ENCODE measurements at regions not wholly inside any gene's neighbourhood (a gene's known extent, or its start where the extent isn't known, plus 50 kb on each side); places are given as distances from the start of the nearest gene placed in this dataset.
"Not testable (repeated sequence)": the region's sequence is repeated elsewhere in the genome, so short reads cannot be mapped to it uniquely, and the experiment has no call there.

DNA sequence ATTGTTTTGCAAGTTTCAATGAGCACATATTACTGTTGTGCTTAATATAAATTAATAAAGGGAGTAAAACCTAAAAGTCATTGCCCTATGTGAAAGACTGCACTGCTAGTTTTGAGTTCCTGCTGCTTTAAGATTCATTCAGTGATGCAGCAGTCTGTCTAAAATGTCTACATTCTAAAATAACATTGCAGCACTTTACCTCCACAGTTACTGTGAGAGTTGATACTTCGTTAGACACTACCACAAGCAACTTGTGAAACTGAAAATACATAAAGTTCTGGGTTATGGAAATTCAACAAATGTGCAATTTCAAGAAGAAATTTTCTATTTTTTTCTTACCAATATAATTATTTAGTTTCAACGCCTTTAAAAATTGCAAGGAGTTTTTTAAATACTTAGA, 1175.2 kb upstream of the DIAPH2 start:
- Histone ChIP-seq H3K27me3 (ENCODE audit: control insufficient read depth, insufficient read depth, low read length) (no peaks in the 10 kb centered on the region), H3K36me3 (ENCODE audit: control insufficient read depth, insufficient read depth, low read length) (no peaks in the 10 kb centered on the region), H3K4me3 (ENCODE audit: low read depth, low read length) (no peak overlapping the region)
- DNase-seq (ENCODE audit: low read depth): no peak
- TF ChIP-seq, protein P1, sequence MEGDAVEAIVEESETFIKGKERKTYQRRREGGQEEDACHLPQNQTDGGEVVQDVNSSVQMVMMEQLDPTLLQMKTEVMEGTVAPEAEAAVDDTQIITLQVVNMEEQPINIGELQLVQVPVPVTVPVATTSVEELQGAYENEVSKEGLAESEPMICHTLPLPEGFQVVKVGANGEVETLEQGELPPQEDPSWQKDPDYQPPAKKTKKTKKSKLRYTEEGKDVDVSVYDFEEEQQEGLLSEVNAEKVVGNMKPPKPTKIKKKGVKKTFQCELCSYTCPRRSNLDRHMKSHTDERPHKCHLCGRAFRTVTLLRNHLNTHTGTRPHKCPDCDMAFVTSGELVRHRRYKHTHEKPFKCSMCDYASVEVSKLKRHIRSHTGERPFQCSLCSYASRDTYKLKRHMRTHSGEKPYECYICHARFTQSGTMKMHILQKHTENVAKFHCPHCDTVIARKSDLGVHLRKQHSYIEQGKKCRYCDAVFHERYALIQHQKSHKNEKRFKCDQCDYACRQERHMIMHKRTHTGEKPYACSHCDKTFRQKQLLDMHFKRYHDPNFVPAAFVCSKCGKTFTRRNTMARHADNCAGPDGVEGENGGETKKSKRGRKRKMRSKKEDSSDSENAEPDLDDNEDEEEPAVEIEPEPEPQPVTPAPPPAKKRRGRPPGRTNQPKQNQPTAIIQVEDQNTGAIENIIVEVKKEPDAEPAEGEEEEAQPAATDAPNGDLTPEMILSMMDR (IDR thresholded peaks at IDR 0.05; ENCODE audit: insufficient read depth, low read length, severe bottlenecking): no peak
- FAIRE-seq: no peak

DNA sequence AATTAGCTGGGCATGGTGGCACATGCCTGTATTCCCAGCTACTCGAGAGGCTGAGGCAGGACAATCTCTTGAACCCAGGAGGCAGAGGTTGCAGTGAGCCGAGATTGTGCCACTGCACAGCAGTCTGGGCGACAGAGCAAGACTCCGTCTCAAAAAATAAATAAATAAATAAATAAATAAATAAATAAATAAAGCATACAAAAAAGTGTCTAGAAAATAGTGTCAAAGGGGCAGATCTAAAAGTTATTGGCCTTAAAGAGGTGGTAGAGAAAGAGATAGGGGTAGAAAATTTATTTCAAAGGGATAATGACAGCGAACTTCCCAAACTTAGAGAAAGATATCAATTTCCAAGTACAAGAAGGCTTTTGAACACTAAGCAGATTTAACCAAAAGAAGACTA, 1160.6 kb upstream of the DIAPH2 start:
- H3K4me3 ChIP-seq (ENCODE audit: low read depth, low read length); H3K27me3 ChIP-seq (ENCODE audit: control insufficient read depth, insufficient read depth, low read length); FAIRE-seq; H3K36me3 ChIP-seq (ENCODE audit: control insufficient read depth, insufficient read depth, low read length); DNase-seq (ENCODE audit: low read depth): not testable (repeated sequence)

DNA sequence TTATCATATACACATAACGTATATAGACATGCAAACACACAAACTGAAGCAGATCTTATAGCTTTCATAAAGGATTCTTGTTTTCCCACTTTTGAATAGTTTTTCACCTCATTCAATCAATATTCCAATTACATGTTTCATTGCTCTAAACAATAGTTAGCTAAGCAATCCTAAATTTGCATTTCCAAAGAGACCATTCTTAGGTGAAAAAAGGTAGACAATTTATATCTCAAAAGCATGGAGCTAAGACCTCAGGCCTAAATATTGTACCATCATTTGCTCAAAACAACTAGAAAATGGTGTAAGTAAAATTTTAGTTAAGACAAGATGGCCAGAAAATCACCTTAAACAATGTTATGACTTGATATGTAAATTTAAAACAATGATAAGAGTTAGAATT, 1148.5 kb upstream of the DIAPH2 start:
- TF ChIP-seq, protein P1 (IDR thresholded peaks at IDR 0.05; ENCODE audit: insufficient read depth, low read length, severe bottlenecking): no peak
- DNase-seq (ENCODE audit: low read depth) (no peak), FAIRE-seq (no peak)
- H3K36me3 ChIP-seq (ENCODE audit: control insufficient read depth, insufficient read depth, low read length): no peaks in the 10 kb centered on the region
- H3K4me3 ChIP-seq (ENCODE audit: low read depth, low read length): no peak overlapping the region
- H3K27me3 ChIP-seq (ENCODE audit: control insufficient read depth, insufficient read depth, low read length): no peaks in the 10 kb centered on the region

DNA sequence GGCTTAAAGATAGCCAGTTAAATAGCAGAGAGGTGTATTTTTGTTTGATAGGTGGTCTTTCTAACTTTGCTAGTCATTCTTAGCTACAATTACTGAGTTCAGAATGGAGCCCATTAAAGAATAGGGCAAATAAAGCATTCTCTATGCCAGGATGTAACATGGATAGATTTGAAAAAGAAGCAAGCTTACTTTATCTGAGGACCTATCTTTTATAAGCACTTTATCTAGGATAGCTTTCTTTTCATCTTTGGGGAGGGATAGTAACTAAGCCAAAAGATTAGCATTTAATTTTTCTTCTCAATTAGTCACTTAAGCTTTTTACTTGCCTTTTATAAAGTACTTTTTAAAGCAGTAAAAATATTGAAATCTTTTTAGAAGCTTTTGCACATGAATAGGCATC, 1148.0 kb upstream of the DIAPH2 start:
- FAIRE-seq (no peak), DNase-seq (ENCODE audit: low read depth) (no peak)
- no peaks in the 10 kb centered on the region for H3K27me3 ChIP-seq (ENCODE audit: control insufficient read depth, insufficient read depth, low read length)
- H3K36me3 ChIP-seq (ENCODE audit: control insufficient read depth, insufficient read depth, low read length): no peaks in the 10 kb centered on the region
- H3K4me3 ChIP-seq (ENCODE audit: low read depth, low read length): no peak overlapping the region
- TF ChIP-seq, protein P1 (IDR thresholded peaks at IDR 0.05; ENCODE audit: insufficient read depth, low read length, severe bottlenecking): no peak

DNA sequence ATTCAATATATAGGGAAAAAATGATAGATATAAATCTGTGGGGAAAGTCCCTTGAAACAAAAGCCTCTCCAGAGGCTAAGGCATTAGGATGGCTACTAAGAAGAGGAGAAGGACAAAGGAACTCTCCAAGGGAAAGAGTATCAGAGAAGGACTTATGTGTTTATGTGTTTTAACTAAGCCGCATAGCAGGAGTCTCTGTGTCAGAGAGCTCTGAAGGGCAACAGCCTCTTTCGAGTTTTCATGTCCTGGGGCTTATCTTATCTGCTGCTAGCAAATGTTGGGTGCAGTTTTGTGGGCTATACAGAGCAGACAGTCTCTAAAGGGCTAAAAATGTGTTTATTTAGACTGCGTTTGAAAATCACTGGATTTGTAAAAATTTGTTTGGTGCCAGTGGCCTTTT, 1145.6 kb upstream of the DIAPH2 start:
- Histone ChIP-seq H3K27me3 (ENCODE audit: control insufficient read depth, insufficient read depth, low read length) (no peaks in the 10 kb centered on the region), H3K36me3 (ENCODE audit: control insufficient read depth, insufficient read depth, low read length) (no peaks in the 10 kb centered on the region), H3K4me3 (ENCODE audit: low read depth, low read length) (no peak overlapping the region)
- TF ChIP-seq, protein P1 (IDR thresholded peaks at IDR 0.05; ENCODE audit: insufficient read depth, low read length, severe bottlenecking): no peak
- DNase-seq (ENCODE audit: low read depth) (no peak), FAIRE-seq (no peak)

DNA sequence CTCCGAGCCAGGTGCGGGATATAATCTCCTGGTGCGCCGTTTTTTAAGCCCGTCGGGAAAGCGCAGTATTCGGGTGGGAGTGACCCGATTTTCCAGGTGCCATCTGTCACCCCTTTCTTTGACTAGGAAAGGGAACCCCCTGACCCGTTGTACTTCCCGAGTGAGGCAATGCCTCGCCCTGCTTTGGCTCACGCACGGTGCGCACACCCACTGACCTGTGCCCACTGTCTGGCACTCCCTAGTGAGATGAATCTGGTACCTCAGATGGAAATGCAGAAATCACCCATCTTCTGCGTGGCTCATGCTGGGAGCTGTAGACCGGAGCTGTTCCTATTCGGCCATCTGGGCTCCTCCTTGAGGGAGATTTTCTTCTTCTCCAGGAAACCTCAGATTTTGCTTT, 1135.1 kb upstream of the DIAPH2 start:
- FAIRE-seq; H3K27me3 ChIP-seq (ENCODE audit: control insufficient read depth, insufficient read depth, low read length); H3K36me3 ChIP-seq (ENCODE audit: control insufficient read depth, insufficient read depth, low read length); DNase-seq (ENCODE audit: low read depth); H3K4me3 ChIP-seq (ENCODE audit: low read depth, low read length): not testable (repeated sequence)

DNA sequence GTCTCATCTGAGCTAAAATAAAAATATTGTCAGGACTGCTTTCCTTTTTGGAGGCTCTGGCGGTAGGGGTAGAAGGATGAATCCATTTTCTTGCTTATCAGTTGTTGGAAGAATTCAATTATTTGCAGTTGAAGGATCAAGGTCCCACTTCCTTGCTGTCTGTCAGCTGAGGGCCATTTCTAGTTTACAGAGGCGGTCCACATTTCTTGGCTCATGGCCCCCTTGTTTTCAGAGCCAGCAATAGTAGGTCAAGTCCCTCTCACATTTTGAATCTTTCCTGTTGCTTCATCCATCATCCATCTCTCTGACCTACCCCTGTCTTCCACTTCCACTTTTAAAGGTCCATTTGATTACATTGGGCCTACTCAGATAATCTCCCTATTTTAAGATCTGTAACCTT, 1099.3 kb upstream of the DIAPH2 start:
- DNase-seq (ENCODE audit: low read depth): no peak
- no peaks in the 10 kb centered on the region for H3K36me3 ChIP-seq (ENCODE audit: control insufficient read depth, insufficient read depth, low read length)
- H3K27me3 ChIP-seq (ENCODE audit: control insufficient read depth, insufficient read depth, low read length): no peaks in the 10 kb centered on the region
- FAIRE-seq: no peak
- no peak overlapping the region for H3K4me3 ChIP-seq (ENCODE audit: low read depth, low read length)
- TF ChIP-seq, protein P1 (IDR thresholded peaks at IDR 0.05; ENCODE audit: insufficient read depth, low read length, severe bottlenecking): no peak
